Stimulated activated CD8-positive, alpha-beta memory T cell treated with anti-CD3 and anti-CD28 coated beads, Interleukin-4, amount 100 ng/mL, for 48 hours (primary cell): ENCODE measurements at regions not wholly inside any gene's neighbourhood (a gene's known extent, or its start where the extent isn't known, plus 50 kb on each side); places are given as distances from the start of the nearest gene placed in this dataset.

ENCODE experiments used
- DNase-seq: peaks from one replicate; pipeline ENCODE4 v3.0.0-alpha.2; 2020

DNA sequence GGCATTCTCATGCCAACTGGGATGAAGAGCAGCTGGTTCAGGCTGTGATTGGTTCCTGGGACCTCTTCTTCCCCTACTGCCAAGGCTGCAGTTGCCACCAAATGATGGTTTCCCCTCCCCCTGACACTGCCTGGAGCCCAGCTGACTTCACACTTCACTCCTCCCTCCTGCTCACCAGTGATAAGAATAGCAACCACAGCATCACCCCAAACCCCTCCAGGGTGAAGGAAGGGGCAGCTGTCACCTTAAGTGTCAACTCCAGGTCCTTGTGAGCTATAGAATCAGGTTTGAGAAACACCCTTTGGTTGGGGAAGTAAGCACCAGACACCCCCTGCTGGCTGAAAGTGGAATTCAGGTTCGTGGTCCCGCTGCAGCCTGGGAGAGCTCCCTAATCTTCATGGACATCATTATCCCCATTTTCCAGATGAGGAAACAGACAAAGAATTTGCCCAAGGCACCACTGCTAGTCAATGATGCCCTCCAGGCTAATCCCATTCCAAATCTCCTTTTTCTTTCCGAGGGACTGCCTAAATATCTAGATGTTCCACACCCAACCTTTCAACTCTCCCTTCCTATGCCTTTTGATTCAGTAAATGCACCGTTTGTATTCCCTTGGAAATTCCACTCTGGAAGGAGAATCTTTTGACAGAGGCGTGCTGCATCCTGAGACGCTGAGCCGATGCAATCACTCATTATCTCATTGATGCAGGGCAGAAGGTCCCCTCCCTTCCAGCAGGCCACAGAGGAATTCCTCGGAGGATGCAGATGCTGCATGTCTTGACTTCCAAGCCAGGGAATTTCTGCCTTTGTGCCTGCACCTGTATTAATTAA lies 50.6 kb upstream of the UQCRFS1 start:
- DNase-seq, result peak; percentile 79

DNA sequence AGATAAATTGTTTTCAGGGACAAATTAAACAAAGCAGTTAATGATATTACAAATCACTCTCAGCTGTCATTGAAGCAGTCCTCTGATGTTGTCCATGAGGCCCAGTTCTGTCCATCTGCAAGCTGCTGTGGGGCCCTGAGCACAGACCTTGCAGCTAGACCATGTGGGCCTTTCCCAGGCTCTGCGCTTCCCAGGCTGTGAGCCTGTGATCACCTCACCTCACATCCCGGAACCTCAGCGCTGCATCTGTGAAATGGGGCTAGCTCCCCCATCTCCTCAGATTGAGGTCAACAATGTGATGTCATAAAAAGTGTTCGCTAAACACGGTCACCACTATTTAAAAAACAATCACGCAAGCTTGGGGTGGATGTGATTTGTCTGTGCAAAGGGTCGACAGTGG lies 51.9 kb upstream of the UQCRFS1 start:
- DNase-seq, result no peak

GRCh38 chr19:29265436-29265835 lies 52.5 kb upstream of the UQCRFS1 start:
- no peak for DNase-seq

- no peak for DNase-seq
These were observed 53.0 kb upstream of the UQCRFS1 start for GRCh38 chr19:29266001-29266400.

DNA sequence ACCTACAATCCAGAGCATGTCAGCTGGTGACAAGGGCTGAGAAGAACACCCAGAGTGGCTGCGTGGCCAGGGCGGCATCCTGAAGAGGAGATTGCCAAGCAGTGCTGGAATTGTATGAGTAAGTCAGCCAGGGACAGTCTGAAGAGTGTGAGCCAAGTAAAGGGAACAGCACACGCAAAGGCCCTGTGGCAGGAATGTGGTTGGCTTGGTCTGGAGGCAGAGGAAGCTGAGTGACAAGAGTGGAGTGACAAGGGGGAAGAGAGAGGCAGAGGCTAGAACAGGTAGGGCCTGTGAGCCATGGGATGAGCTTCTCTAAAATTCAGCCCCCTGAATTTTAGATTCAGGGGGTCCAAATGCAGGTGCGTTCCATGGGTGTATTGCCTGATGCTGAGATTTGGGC lies 53.7 kb upstream of the UQCRFS1 start:
- no peak for DNase-seq

GRCh38 chr19:29267701-29268100 lies 54.8 kb upstream of the UQCRFS1 start:
- no peak for DNase-seq

GRCh38 chr19:29268103-29268502 lies 55.2 kb upstream of the UQCRFS1 start:
- no peak for DNase-seq

GRCh38 chr19:29268721-29269393 lies 55.9 kb upstream of the UQCRFS1 start:
- DNase-seq, result no peak

- DNase-seq, result no peak
These were observed 56.7 kb upstream of the UQCRFS1 start for GRCh38 chr19:29269641-29270040.

DNA sequence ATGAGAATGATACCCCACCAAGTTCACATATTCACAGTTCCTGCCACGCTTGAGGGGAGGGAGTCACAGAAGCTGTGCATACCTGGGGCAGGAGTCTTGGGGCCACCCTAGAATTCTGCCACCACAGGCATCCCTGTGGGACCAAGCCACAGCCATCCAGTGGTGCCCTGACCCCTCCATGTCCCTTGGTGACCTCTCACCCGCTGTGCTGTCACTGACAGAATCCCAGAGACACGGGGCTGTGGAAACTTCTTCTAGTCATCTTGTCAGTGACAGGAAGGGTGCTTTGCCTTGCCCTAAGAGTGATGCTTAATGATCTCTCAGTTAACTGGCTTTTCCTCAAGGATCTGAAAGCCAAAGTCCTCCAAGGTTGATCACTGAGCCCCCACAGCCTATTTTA lies 58.4 kb upstream of the UQCRFS1 start:
- DNase-seq, result no peak

- DNase-seq, result no peak
These were observed 59.0 kb upstream of the UQCRFS1 start for GRCh38 chr19:29271911-29272310.

- DNase-seq, result no peak
These were observed 60.2 kb upstream of the UQCRFS1 start for GRCh38 chr19:29273000-29273640.

DNA sequence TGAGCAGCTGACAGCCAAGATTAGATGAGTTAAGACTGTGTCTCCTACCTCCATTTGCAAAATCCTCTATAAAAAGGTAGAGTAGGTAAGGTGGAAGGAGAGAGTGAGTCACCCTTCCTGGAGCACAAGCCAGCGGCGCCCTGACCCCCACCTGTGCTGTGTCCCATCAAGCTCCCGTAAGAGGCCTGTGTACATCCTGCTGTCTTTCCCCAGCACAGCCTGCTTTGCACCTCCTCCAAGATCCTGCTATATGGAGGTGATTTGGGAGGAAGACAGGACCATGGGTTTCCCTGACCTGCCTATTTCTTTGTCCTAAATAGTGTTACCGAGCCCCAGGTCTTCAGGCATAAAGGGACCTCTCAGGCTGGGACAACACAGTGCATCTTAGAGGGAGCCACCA lies 62.3 kb upstream of the UQCRFS1 start:
- DNase-seq, result no peak

DNA sequence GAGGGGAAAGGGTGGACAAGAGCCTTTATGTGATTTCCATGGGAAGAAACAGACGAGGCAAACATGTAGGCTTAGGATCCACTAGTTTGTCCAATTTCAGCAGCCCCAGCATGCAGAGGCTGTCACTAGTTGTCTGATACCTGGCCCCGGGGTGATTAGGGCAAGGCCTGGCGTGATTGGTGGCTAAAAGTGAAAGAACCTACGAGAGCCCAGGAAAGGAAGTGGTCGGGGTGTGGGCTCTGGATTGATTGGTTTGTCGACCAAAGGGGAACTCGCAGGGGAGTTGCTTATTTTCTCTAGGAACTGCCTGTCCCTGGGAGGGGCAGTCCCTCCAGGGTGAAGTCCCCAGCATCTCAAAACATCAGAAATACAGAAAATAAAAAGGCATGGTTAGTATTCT lies 64.2 kb upstream of the UQCRFS1 start:
- DNase-seq, result peak; percentile 56

DNA sequence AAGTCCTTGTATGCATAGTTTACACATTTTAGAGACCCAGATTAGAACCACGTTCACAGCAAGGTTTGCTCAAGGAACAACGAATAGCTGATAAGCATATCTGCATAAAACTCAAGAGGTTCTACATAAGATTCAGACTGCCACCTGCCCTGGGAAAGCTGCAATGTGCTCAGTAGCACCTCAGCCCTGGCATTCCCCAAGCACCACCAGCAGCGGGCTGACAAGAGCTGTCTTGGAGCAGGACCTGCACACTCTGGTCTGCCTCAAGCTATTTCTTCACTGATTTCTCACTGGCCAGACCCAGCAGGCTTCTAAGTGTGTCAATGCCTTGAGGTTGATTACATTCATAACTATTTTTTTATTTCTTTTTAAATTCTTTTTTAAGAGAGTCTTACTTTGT lies 65.8 kb upstream of the UQCRFS1 start:
- no peak for DNase-seq

DNA sequence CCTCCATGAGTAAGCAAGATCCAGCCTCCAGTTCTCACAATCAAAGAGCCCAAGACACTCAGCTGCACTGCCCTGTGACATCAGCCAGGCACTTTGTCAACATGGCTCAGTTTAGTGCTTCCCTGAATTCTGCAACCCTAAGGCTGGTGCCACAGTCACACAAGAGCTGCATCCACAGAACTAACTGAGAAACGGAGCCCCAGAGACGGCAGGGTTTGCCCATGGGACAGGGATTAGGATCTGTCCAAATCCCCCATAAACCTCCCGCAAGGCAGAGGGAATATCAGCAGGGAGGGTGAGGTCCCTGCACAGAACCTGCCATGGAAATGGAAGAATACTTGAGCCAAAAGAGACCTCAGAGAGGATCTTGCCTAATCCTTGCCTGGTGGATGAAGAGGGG lies 70.4 kb upstream of the UQCRFS1 start:
- DNase-seq, result no peak

DNA sequence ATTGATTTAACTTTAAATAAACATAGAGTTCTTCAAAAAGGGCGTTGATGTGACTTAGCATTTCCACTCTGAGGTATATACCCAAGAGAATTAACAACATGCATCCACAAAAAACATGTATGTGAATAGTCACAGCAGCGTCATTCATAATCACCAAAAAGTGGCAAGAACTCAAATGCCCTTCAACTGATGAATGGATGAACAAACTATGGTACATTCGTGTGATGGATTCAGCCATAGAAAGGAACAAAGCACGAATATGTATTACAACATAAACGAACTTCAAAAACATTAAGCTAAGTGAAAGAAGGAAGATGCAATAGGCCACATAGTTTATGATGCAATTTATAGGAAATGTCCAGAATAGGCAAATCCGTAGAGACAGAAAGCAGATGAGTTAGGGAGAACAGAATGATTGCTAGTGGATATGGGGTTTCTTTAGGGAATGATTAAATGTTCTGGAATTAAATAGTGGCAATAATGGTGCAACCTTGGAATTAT lies 72.3 kb upstream of the UQCRFS1 start:
- no peak for DNase-seq

DNA sequence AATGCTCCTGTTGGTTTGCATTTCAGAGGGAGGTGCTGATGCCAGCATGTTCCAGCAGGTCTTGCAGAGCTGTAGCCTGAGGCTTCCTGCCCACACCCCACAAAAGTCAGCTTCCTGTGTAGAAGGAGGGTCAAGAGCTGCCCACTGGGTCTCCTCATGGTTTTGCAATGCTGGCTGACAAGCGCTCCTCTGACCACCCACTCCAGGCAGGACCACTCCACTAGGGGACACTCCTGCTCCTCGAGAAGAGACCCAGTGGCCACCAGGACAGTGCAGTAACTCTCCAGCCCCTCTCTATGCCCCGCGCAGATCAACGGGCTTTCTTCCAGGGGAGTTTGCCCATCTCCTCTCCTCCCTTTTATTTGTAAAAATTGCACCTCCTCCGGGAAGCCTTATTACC lies 72.9 kb upstream of the UQCRFS1 start:
- DNase-seq, result no peak

DNA sequence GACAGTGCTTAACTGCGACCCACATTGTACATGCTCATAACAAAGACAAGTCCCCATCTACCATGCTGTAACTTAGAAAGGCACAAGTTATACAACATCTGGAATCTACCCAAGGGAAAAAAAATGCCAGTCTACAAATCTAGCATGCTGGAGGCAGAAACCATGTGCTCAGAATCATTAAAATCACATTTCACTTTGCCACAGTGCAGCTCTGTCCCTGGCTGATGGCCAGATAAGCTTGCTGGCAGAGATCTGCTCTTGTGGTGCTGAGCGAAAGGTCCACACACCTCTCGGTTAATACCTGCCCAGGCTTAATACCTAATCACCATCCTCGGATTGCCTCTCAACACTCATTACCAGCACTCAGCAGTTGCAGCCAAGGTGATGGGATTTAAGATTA lies 74.1 kb upstream of the UQCRFS1 start:
- no peak for DNase-seq

- no peak for DNase-seq
These were observed 75.3 kb upstream of the UQCRFS1 start for GRCh38 chr19:29288256-29288655.

GRCh38 chr19:29289020-29289419 lies 76.1 kb upstream of the UQCRFS1 start:
- DNase-seq, result no peak

- DNase-seq, result no peak
These were observed 77.9 kb upstream of the UQCRFS1 start for GRCh38 chr19:29290853-29291252.

DNA sequence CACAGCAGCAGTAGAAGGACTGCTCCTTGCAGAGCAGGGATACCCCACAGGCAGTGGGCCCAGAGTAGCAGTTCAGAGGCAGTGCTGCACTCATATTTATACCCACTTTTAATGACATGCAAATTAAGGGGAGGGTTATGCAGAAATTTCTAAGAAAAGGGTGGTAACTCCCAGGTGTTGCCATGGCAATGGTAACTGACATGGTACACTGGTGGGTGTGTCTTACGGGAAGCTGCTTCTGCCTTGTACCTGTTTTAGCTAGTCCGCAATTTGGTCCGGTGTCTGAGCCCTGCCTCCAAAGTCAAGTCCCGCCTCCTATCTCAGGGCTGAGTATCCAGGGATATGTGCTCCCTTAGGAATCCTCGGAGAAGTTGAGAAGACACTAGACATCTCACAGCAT lies 79.2 kb upstream of the UQCRFS1 start:
- no peak for DNase-seq

GRCh38 chr19:29292562-29292961 lies 79.6 kb upstream of the UQCRFS1 start:
- no peak for DNase-seq
